Erythroblast (primary cell): ENCODE measurements at regions not wholly inside any gene's neighbourhood (a gene's known extent, or its start where the extent isn't known, plus 50 kb on each side); places are given as distances from the start of the nearest gene placed in this dataset.

Experiments
- GATA1 ChIP-seq: IDR thresholded peaks from 2 replicates; pipeline ENCODE4 v1.6.1; 2011; ENCODE audit warnings: low read depth, mild to moderate bottlenecking, control low read depth, low read length, moderate library complexity
- POLR2A ChIP-seq: IDR thresholded peaks from 2 replicates; pipeline ENCODE4 v1.6.1; 2011; ENCODE audit warnings: mild to moderate bottlenecking, low read length

DNA sequence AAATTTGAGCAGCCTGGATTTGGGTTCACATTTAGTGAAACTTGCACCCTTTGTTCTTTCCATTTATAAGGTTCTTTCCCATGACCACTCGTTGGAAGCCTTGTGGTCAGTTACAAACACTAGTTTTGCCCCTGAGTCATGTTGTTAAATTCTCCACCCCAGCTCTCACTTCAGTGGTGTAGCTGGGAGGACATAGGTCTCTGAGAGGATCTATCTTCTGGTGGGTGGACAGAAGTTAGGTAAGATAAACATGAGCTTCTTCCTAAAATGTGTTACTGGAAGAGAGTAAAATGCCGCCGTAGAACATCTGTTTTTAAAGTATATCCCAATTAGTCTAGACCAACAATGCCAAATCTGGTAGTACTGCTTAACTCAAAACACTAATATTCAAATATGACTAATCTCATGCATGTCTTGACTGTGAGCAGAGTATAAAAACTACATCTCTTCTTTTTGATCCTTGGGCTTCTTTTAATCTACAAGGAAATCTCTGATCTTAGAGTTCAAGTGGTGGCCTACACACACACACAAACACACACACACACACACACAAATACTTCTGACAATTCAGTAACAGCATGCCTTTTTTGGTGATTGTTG lies 162.6 kb upstream of the FN1 start:
- TF ChIP-seq POLR2A (no peak), GATA1 (no peak)
